Neutrophil (primary cell): ENCODE measurements at regions not wholly inside any gene's neighbourhood (a gene's known extent, or its start where the extent isn't known, plus 50 kb on each side); places are given as distances from the start of the nearest gene placed in this dataset.

Experiments used
- H3K27ac ChIP-seq: fragments of 200-600 bp; sonication (generic); 2 replicates; pipeline ENCODE4 v1.5.1; 2016; ENCODE audit warnings: mild to moderate bottlenecking, moderate library complexity
- H3K27me3 ChIP-seq: fragments of 200-600 bp; sonication (generic); 2 replicates; pipeline ENCODE4 v1.6.0; 2016; ENCODE audit warnings: mild to moderate bottlenecking
- H3K36me3 ChIP-seq: fragments of 200-600 bp; sonication (generic); 2 replicates; pipeline ENCODE4 v1.5.1; 2017
- H3K4me1 ChIP-seq, 2 experiments: fragments of 200-600 bp in 1 of 2; sonication (generic) in 1 of 2; 1 replicate in 1 of 2; 2 replicates in 1 of 2; pipeline versions ENCODE4 v1.5.1 to v1.6.1; 2013 to 2016; ENCODE audit warnings: low read depth in 1 of 2, low read length in 1 of 2, mild to moderate bottlenecking in 1 of 2, moderate library complexity in 1 of 2; ENCODE audit not compliant: control insufficient read depth in 1 of 2, insufficient read depth in 1 of 2
- H3K4me3 ChIP-seq, 2 experiments: fragments of 200-600 bp in 1 of 2; sonication (generic) in 1 of 2; 1 replicate in 1 of 2; 2 replicates in 1 of 2; pipeline ENCODE4 v1.5.1; 2013 to 2016; ENCODE audit warnings: low read depth in 1 of 2, low read length in 1 of 2, mild to moderate bottlenecking in 1 of 2, moderate library complexity in 1 of 2
- H3K9me3 ChIP-seq: fragments of 200-600 bp; sonication (generic); 2 replicates; pipeline ENCODE4 v1.5.1; 2016
- TF ChIP-seq, protein P1 (sequence below): fragments of 200-600 bp; sonication (generic); IDR thresholded peaks from 2 replicates; pipeline ENCODE4 v1.5.1; 2016; ENCODE audit warnings: antibody characterized with exemption

DNA sequence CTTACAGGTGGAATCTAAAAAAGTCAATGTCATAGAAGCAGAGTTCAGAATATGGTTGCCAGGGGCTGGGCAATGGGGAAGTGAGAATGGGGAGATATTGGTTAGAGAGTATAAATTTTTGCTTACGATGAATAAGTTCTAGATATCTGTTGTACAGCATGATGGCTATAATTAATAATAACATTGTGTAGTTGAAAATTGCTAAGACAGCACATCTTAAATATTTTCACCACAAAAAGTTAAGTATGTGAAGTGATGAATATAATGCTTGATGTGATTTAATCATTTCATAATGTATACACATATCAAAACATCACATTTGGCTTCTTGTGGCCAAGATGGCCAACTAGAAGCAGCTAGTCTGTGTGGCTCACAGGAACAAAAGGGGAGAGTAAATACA, 425.9 kb upstream of the ACO1 start:
- Histone ChIP-seq H3K9me3 (no peaks in the 10 kb centered on the region), H3K27ac (no peak overlapping the region), H3K4me1 (no peaks in the 10 kb centered on the region), H3K36me3 (no peaks in the 10 kb centered on the region), H3K27me3 (no peaks in the 10 kb centered on the region), H3K4me3 (no peak overlapping the region)
- TF ChIP-seq, protein P1, sequence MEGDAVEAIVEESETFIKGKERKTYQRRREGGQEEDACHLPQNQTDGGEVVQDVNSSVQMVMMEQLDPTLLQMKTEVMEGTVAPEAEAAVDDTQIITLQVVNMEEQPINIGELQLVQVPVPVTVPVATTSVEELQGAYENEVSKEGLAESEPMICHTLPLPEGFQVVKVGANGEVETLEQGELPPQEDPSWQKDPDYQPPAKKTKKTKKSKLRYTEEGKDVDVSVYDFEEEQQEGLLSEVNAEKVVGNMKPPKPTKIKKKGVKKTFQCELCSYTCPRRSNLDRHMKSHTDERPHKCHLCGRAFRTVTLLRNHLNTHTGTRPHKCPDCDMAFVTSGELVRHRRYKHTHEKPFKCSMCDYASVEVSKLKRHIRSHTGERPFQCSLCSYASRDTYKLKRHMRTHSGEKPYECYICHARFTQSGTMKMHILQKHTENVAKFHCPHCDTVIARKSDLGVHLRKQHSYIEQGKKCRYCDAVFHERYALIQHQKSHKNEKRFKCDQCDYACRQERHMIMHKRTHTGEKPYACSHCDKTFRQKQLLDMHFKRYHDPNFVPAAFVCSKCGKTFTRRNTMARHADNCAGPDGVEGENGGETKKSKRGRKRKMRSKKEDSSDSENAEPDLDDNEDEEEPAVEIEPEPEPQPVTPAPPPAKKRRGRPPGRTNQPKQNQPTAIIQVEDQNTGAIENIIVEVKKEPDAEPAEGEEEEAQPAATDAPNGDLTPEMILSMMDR = no peak

DNA sequence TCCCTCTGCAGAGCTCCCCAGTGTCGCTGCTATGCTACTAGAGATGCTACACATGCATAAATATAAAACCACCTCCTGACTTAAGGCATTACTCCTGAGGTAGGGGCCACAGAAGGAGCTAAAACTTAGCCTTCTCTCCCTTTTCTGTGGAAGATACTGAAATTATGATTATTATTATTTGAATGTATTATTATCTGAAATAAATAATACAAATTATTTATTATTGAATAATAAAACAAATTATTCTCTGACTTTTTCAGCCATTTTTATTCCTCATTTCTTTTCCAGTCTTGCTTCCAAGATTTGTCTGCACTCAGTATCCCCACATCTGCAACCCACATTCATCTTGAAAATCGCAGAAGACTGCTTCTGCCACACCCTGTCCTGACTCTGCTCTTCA, 414.9 kb upstream of the ACO1 start:
- Histone ChIP-seq H3K27me3 (no peaks in the 10 kb centered on the region), H3K9me3 (no peaks in the 10 kb centered on the region), H3K4me3 (no peak overlapping the region), H3K27ac (no peak overlapping the region), H3K36me3 (no peaks in the 10 kb centered on the region), H3K4me1 (no peaks in the 10 kb centered on the region)
- TF ChIP-seq, protein P1 = no peak

DNA sequence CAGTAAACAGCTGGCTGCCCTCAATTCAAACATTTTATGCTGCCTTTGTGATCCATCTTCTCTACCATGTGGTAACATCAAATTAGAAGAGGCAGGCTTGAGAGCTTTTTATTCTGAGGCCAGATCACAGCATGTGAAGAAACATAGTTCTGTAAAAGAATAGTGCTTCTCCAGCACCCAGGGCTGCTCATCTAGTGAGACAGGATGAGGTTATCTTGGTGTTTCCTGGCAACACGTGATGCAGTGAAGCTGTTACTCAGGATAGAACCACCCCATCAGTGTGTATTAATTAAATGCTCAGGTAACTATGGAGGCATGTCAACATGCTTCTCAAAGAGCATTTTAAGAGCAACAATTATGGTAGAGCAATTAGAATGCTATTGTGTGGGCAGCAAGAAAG, 400.5 kb upstream of the ACO1 start:
- TF ChIP-seq, protein P1 = no peak
- Histone ChIP-seq H3K4me3 (no peak overlapping the region), H3K4me1 (no peaks in the 10 kb centered on the region), H3K27me3 (no peaks in the 10 kb centered on the region), H3K9me3 (peaks cover 7% of the 10 kb centered on the region), H3K27ac (no peak overlapping the region), H3K36me3 (no peaks in the 10 kb centered on the region)

DNA sequence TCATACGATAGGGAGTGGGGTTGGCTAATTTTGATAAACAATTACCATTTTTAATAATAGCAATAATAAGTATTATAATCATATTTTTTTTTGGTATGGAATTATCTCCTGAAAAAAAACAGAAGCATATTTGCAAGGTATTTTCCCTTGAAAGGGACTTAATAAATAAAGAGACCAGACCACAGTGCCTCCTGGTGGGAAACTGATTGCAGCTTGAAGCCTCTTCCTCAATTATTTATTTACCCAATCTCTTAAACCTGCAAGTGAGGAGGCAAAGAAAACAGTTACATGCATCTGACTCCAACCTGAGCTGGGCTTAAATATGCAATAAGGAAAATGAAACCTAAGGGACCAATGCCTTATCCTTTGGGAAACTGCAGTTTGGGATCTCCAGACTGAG, 388.1 kb upstream of the ACO1 start:
- Histone ChIP-seq H3K4me1 (no peaks in the 10 kb centered on the region), H3K27ac (no peak overlapping the region), H3K27me3 (no peaks in the 10 kb centered on the region), H3K9me3 (no peaks in the 10 kb centered on the region), H3K4me3 (no peak overlapping the region), H3K36me3 (no peaks in the 10 kb centered on the region)
- TF ChIP-seq, protein P1 = no peak

DNA sequence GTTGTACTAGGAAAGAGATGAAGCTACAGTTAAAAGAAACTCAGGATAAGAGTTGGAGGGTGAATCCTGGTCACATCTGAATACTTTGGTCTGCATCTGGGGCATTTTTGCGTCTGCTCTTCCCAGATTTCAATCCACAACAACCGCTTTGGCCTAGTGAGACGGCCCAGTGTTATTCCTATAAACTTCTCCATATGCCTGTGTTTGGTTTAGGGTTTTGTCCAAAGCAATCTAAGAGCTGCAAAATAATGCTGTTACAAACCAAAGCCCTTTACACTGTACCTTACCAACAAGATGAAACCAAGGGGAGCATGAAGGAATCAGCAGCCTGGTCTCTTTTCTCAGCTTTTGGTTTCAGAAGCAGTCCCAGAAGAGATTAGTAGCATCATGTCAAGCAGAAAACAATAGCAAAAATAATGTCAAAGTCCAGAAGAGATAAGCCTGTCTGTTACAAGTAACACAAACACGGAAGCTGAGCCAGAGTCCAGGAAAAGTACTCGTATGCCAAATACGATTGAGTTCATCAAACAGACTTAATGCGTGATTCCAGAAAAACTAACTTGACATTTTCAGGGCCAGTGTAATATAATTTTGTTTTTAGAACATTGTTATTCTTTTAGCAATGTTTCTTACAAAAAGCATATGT, 379.9 kb upstream of the ACO1 start:
- Histone ChIP-seq H3K36me3 (no peaks in the 10 kb centered on the region), H3K9me3 (no peaks in the 10 kb centered on the region), H3K4me3 (no peak overlapping the region), H3K4me1 (no peaks in the 10 kb centered on the region), H3K27ac (no peak overlapping the region), H3K27me3 (no peaks in the 10 kb centered on the region)
- TF ChIP-seq, protein P1 = no peak

DNA sequence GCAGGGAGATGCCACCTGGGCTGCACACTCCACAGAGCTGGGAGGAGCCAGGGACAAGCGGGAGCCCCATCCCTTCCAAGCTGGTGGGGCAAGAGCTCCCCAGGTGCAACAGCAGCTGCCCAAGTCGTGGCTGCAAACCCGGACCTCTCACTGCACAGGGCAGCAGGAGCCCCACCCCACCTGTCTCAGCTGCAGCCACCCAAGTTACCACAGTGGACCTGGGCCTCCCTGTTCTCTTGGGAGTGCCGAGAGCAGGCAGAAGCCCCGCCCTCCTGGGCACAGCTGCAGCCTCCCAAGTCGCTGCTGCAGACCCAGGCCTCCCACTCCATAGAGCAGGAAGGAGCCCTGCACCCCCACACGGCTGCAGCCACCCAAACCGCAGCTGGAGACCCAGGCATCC, 374.1 kb upstream of the ACO1 start:
- Histone ChIP-seq H3K36me3 (no peaks in the 10 kb centered on the region), H3K27ac (no peak overlapping the region), H3K4me1 (no peaks in the 10 kb centered on the region), H3K4me3 (no peak overlapping the region), H3K9me3 (no peaks in the 10 kb centered on the region), H3K27me3 (no peaks in the 10 kb centered on the region)
- TF ChIP-seq, protein P1 = no peak
